ENCODE measurements at regions not wholly inside any gene's neighbourhood (a gene's known extent, or its start where the extent isn't known, plus 50 kb on each side); places are given as distances from the start of the nearest gene placed in this dataset.
A peak's percentile ranks its signal among the peaks of the same experiment; 100 is the strongest.

GRCh38 chr5:31130676-31131075 is 62.8 kb upstream of the CDH6 start:
- Histone ChIP-seq H3K9me3 (ENCODE audit: control insufficient read depth, low read length) (peaks cover 3% of the 10 kb centered on the region), H3K4me3 (ENCODE audit: insufficient read depth in 1 of 2, low read depth in 1 of 2, low read length in 2 of 2) (no peak overlapping the region), H2BK12ac (ENCODE audit: low read length in 2 of 2) (no peak overlapping the region), H2BK5ac (ENCODE audit: low read depth, low read length, poor library complexity, severe bottlenecking) (no peak overlapping the region), H3K14ac (ENCODE audit: low read length in 2 of 2) (no peak overlapping the region), H3K23ac (ENCODE audit: low read length in 2 of 2) (no peak overlapping the region), H3K36me3 (ENCODE audit: control insufficient read depth in 1 of 2, insufficient read depth in 2 of 2, low read depth in 1 of 2, low read length in 2 of 2) (no peaks in the 10 kb centered on the region), H2AK5ac (ENCODE audit: low read length, severe bottlenecking) (no peak overlapping the region), H3K4me1 (ENCODE audit: control insufficient read depth, insufficient read depth, low read depth, low read length) (no peaks in the 10 kb centered on the region), H2BK15ac (ENCODE audit: low read depth, poor library complexity, severe bottlenecking) (no peak overlapping the region), H3K4ac (ENCODE audit: low read depth in 1 of 2, low read length in 2 of 2) (no peak overlapping the region), H3K4me2 (ENCODE audit: low read length, poor library complexity, severe bottlenecking) (no peak overlapping the region), H3K27me3 (ENCODE audit: control insufficient read depth in 1 of 2, insufficient read depth in 1 of 2, low read length in 2 of 2) (no peaks in the 10 kb centered on the region), H2BK120ac (ENCODE audit: low read depth, low read length) (no peak overlapping the region), H2AFZ (ENCODE audit: low read depth, low read length) (no peak overlapping the region), H3K18ac (ENCODE audit: low read depth in 1 of 2, low read length in 2 of 2) (no peak overlapping the region), H4K8ac (ENCODE audit: low read length) (no peak overlapping the region), H4K91ac (ENCODE audit: low read length) (no peak overlapping the region), H3K79me1 (replicated peaks; ENCODE audit: low read length, poor library complexity, severe bottlenecking) (no peaks in the 10 kb centered on the region), H3K27ac (ENCODE audit: low read length, poor library complexity, severe bottlenecking) (no peak overlapping the region), H3K9ac (ENCODE audit: low read length) (no peak overlapping the region)
- no peak for DNase-seq
- WGBS = 93% methylated on average over 2 of the region's 2 CpGs

DNA sequence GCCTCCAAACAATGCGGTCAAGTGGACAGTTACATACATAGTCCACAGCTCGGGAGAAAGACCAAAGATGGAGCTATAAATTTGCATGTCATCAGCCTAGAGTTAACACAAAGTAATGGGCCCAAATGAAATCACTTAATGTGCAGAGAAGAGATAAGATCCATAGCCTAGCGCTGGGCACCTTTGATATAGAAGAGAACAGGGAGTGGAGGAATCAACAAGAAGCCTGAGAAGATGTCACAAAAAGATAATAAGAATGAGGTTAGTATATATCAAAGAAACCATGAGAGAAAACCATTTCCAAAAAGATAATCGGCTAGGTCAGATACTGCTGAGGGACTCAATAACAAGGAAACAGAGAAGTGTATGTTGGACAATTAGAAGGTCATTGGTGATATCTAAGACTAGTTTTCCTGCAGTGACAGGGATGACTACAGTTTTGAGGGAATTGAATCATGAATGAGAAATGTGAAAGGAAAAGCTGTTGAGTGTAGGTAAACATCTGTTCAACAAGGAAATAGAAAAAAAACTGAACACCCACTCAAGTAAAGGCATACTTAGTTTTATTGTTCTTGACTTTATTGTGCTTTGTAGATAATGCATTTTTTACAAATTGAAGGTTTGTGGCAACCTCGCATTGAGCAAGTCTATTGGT is 68.7 kb upstream of the CDH6 start:
- Histone ChIP-seq H3K27ac (ENCODE audit: low read length, poor library complexity, severe bottlenecking) (no peak overlapping the region), H3K23ac (ENCODE audit: low read length in 2 of 2) (no peak overlapping the region), H2BK120ac (ENCODE audit: low read depth, low read length) (no peak overlapping the region), H3K79me1 (replicated peaks; ENCODE audit: low read length, poor library complexity, severe bottlenecking) (no peaks in the 10 kb centered on the region), H2AFZ (ENCODE audit: low read depth, low read length) (no peak overlapping the region), H3K27me3 (ENCODE audit: control insufficient read depth in 1 of 2, insufficient read depth in 1 of 2, low read length in 2 of 2) (no peaks in the 10 kb centered on the region), H4K91ac (ENCODE audit: low read length) (no peak overlapping the region), H2BK15ac (ENCODE audit: low read depth, poor library complexity, severe bottlenecking) (no peak overlapping the region), H3K9ac (ENCODE audit: low read length) (no peak overlapping the region), H3K4ac (ENCODE audit: low read depth in 1 of 2, low read length in 2 of 2) (no peak overlapping the region), H2BK12ac (ENCODE audit: low read length in 2 of 2) (no peak overlapping the region), H3K4me3 (ENCODE audit: insufficient read depth in 1 of 2, low read depth in 1 of 2, low read length in 2 of 2) (no peak overlapping the region), H3K14ac (ENCODE audit: low read length in 2 of 2) (no peak overlapping the region), H4K8ac (ENCODE audit: low read length) (no peak overlapping the region), H3K4me1 (ENCODE audit: control insufficient read depth, insufficient read depth, low read depth, low read length) (peaks cover 5% of the 10 kb centered on the region), H3K4me2 (ENCODE audit: low read length, poor library complexity, severe bottlenecking) (no peak overlapping the region), H3K36me3 (ENCODE audit: control insufficient read depth in 1 of 2, insufficient read depth in 2 of 2, low read depth in 1 of 2, low read length in 2 of 2) (no peaks in the 10 kb centered on the region), H2BK5ac (ENCODE audit: low read depth, low read length, poor library complexity, severe bottlenecking) (no peak overlapping the region), H3K9me3 (ENCODE audit: control insufficient read depth, low read length) (peaks cover 3% of the 10 kb centered on the region), H2AK5ac (ENCODE audit: low read length, severe bottlenecking) (peak overlapping the region; percentile 91), H3K18ac (ENCODE audit: low read depth in 1 of 2, low read length in 2 of 2) (no peak overlapping the region)
- WGBS = 92% methylated on average over 4 of the region's 5 CpGs
- no peak for DNase-seq

DNA sequence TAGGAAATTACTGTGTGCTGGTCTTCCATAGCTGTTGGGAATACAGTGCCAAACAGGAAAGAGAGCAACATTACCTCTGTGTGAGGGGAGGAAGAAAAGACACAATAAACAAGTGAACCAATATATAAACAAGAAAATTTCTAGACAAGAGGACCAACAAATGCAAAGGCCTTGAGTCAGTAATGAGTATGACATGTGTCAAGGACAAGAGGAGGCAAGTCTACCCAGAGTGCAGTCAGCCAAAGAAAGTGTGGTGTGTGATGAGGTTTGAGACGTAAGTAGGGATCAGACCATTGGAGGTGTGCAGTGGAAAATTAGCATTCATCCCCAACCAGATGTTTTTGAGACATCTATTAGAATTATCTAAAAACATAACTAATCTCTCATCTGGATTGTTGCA is 69.5 kb upstream of the CDH6 start:
- no peak overlapping the region for H2BK12ac ChIP-seq (ENCODE audit: low read length in 2 of 2)
- no peak overlapping the region for H3K14ac ChIP-seq (ENCODE audit: low read length in 2 of 2)
- peaks cover 5% of the 10 kb centered on the region for H3K4me1 ChIP-seq (ENCODE audit: control insufficient read depth, insufficient read depth, low read depth, low read length)
- H4K91ac ChIP-seq (ENCODE audit: low read length) = no peak overlapping the region
- H2AK5ac ChIP-seq (ENCODE audit: low read length, severe bottlenecking) = no peak overlapping the region
- no peaks in the 10 kb centered on the region for H3K27me3 ChIP-seq (ENCODE audit: control insufficient read depth in 1 of 2, insufficient read depth in 1 of 2, low read length in 2 of 2)
- H3K4me3 ChIP-seq (ENCODE audit: insufficient read depth in 1 of 2, low read depth in 1 of 2, low read length in 2 of 2) = no peak overlapping the region
- H4K8ac ChIP-seq (ENCODE audit: low read length) = no peak overlapping the region
- peaks cover 1% of the 10 kb centered on the region for H3K9me3 ChIP-seq (ENCODE audit: control insufficient read depth, low read length)
- no peak overlapping the region for H2BK15ac ChIP-seq (ENCODE audit: low read depth, poor library complexity, severe bottlenecking)
- H3K4ac ChIP-seq (ENCODE audit: low read depth in 1 of 2, low read length in 2 of 2) = no peak overlapping the region
- no peak for DNase-seq
- H2BK5ac ChIP-seq (ENCODE audit: low read depth, low read length, poor library complexity, severe bottlenecking) = no peak overlapping the region
- H2BK120ac ChIP-seq (ENCODE audit: low read depth, low read length) = no peak overlapping the region
- no CpG with 5 or more reads among the region's 1 CpG for WGBS
- H3K36me3 ChIP-seq (ENCODE audit: control insufficient read depth in 1 of 2, insufficient read depth in 2 of 2, low read depth in 1 of 2, low read length in 2 of 2) = no peaks in the 10 kb centered on the region
- H2AFZ ChIP-seq (ENCODE audit: low read depth, low read length) = no peak overlapping the region
- H3K18ac ChIP-seq (ENCODE audit: low read depth in 1 of 2, low read length in 2 of 2) = no peak overlapping the region
- H3K27ac ChIP-seq (ENCODE audit: low read length, poor library complexity, severe bottlenecking) = peak overlapping the region; percentile 85
- no peak overlapping the region for H3K23ac ChIP-seq (ENCODE audit: low read length in 2 of 2)
- H3K4me2 ChIP-seq (ENCODE audit: low read length, poor library complexity, severe bottlenecking) = no peak overlapping the region
- H3K79me1 ChIP-seq (replicated peaks; ENCODE audit: low read length, poor library complexity, severe bottlenecking) = no peaks in the 10 kb centered on the region
- H3K9ac ChIP-seq (ENCODE audit: low read length) = no peak overlapping the region

DNA sequence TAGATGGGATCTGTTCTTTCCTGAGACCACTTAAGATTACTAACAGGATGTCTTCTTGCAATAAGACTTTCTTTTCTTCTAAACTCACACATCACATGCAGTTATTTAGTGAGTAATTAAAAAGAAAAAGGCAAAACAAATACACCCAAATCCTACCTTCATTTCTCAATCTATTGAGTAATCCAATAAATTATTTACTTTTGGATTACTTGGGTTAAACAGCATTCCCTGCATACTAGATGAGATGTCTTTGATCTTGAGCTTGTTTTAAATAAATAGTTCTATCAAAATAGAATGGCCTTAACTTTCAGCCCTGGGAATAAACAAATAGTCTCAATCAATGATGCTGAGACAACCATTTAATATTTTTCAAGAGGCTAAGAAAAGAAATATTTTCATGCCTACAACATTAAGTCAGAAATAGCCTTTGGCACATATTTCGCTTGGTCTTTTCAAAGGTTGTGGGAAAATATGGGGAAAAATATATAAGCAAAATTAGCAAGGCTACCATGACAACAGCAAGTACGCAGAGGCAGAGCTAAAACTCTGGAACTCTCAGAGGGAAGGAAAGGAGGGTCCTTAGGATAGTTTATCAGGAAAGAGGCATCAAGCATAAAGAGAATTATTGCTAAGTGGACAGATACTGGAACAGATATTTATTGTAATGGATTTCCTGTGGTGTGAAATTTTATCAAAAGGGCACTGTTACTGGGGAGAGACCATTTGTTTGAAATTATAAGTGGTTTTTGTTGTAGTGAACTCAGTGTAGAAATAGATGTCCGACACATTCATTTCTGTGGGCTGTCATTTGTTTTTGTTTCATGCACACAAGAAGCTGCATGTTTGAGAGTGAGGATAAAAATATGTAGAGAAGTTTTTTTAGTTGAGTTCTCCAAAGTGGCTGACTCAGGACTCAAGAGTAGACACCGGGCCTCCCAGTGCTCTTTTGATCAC is 70.2 kb upstream of the CDH6 start:
- Histone ChIP-seq H3K4me1 (ENCODE audit: control insufficient read depth, insufficient read depth, low read depth, low read length) (peaks cover 5% of the 10 kb centered on the region), H3K18ac (ENCODE audit: low read depth in 1 of 2, low read length in 2 of 2) (no peak overlapping the region), H3K4me2 (ENCODE audit: low read length, poor library complexity, severe bottlenecking) (no peak overlapping the region), H3K14ac (ENCODE audit: low read length in 2 of 2) (no peak overlapping the region), H3K9ac (ENCODE audit: low read length) (no peak overlapping the region), H3K36me3 (ENCODE audit: control insufficient read depth in 1 of 2, insufficient read depth in 2 of 2, low read depth in 1 of 2, low read length in 2 of 2) (no peaks in the 10 kb centered on the region), H4K91ac (ENCODE audit: low read length) (no peak overlapping the region), H3K4me3 (ENCODE audit: insufficient read depth in 1 of 2, low read depth in 1 of 2, low read length in 2 of 2) (no peak overlapping the region), H2AK5ac (ENCODE audit: low read length, severe bottlenecking) (peak overlapping the region; percentile 79), H3K23ac (ENCODE audit: low read length in 2 of 2) (no peak overlapping the region), H3K79me1 (replicated peaks; ENCODE audit: low read length, poor library complexity, severe bottlenecking) (no peaks in the 10 kb centered on the region), H3K4ac (ENCODE audit: low read depth in 1 of 2, low read length in 2 of 2) (no peak overlapping the region), H2BK5ac (ENCODE audit: low read depth, low read length, poor library complexity, severe bottlenecking) (peak overlapping the region; percentile 67), H2BK120ac (ENCODE audit: low read depth, low read length) (no peak overlapping the region), H3K27ac (ENCODE audit: low read length, poor library complexity, severe bottlenecking) (peak overlapping the region; percentile 85), H2BK15ac (ENCODE audit: low read depth, poor library complexity, severe bottlenecking) (no peak overlapping the region), H3K27me3 (ENCODE audit: control insufficient read depth in 1 of 2, insufficient read depth in 1 of 2, low read length in 2 of 2) (no peaks in the 10 kb centered on the region), H2AFZ (ENCODE audit: low read depth, low read length) (no peak overlapping the region), H3K9me3 (ENCODE audit: control insufficient read depth, low read length) (no peaks in the 10 kb centered on the region), H4K8ac (ENCODE audit: low read length) (no peak overlapping the region), H2BK12ac (ENCODE audit: low read length in 2 of 2) (no peak overlapping the region)
- DNase-seq = peak; percentile 70
- WGBS = 63% methylated on average over 3 of the region's 4 CpGs
